PC-9 (cell line): ENCODE measurements at regions not wholly inside any gene's neighbourhood (a gene's known extent, or its start where the extent isn't known, plus 50 kb on each side); places are given as distances from the start of the nearest gene placed in this dataset.

Experiments
- EZH2 ChIP-seq: fragments of 200-600 bp; sonication (generic); IDR thresholded peaks from 2 replicates; pipeline ENCODE4 v1.8.0; 2017; ENCODE audit warnings: antibody characterized with exemption, low read depth
- TF ChIP-seq, protein P1 (sequence below): fragments of 200-600 bp; sonication (generic); conservative IDR thresholded peaks from 2 replicates; pipeline ENCODE4 v1.6.1; 2017; ENCODE audit warnings: mixed run types, antibody characterized with exemption, mild to moderate bottlenecking, moderate library complexity

DNA sequence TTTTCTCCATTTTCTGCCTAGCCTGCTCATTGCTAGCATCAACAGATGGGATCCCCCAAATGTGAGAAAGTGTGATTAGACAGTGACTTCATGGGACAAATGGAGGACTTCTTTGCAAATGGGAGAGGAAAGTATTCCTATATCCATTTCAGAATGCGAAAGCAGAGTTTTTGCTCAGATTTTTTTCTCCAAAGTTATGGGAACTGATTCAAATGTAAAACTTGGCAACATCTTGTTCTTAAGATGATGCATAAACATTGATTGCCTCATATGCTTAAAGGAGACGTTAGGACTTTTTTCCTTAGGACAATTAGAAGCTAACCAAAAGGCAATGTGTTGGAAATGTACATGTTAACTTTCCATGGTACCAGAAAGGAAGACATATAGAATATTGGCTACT is 704.3 kb upstream of the ZNF608 start:
- TF ChIP-seq, protein P1, sequence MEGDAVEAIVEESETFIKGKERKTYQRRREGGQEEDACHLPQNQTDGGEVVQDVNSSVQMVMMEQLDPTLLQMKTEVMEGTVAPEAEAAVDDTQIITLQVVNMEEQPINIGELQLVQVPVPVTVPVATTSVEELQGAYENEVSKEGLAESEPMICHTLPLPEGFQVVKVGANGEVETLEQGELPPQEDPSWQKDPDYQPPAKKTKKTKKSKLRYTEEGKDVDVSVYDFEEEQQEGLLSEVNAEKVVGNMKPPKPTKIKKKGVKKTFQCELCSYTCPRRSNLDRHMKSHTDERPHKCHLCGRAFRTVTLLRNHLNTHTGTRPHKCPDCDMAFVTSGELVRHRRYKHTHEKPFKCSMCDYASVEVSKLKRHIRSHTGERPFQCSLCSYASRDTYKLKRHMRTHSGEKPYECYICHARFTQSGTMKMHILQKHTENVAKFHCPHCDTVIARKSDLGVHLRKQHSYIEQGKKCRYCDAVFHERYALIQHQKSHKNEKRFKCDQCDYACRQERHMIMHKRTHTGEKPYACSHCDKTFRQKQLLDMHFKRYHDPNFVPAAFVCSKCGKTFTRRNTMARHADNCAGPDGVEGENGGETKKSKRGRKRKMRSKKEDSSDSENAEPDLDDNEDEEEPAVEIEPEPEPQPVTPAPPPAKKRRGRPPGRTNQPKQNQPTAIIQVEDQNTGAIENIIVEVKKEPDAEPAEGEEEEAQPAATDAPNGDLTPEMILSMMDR: no peak
- TF ChIP-seq EZH2: no peak
